ENCODE measurements at regions not wholly inside any gene's neighbourhood (a gene's known extent, or its start where the extent isn't known, plus 50 kb on each side); places are given as distances from the start of the nearest gene placed in this dataset.

- DNase-seq, result no peak
Observed at GRCh38 chr1:25055324-25055780, 125.3 kb upstream of the RUNX3 start.

- no peak for DNase-seq
Observed at GRCh38 chr1:25054526-25055323, 124.6 kb upstream of the RUNX3 start.

DNA sequence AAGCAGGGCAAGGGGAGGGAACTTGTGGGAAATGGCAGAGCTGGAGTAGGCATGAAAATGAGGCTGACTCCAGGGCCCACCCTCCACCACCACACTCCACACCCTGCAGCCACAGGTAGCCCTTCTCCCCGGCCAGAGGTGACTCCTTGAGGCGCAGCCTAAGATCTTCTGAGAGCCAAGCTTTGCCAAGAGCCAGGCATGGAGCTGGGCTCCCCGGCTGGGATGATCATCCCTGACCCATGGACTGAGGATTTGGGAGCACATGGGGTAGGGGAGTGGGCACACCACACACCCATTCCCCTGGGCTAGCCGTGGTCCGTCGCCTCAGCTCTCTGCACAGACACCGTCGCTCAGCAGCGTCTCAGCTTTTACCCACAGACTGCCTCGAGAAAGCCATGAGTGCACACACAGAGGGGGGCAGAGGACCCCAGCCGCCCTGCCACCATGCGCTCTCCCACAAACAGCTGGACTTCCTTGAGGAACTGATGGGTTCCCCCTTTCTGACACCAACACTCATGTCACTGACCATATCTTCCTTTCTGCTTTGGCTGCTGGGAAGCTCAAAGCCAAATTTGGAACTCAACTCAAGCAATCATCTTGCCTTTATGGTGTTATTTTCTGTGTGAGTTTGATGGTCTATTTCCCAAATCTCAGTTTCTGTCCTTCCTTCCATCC lies 123.6 kb upstream of the RUNX3 start:
- DNase-seq, result no peak

- no peak for DNase-seq
Observed at GRCh38 chr1:25051906-25052305, 121.8 kb upstream of the RUNX3 start.

GRCh38 chr1:25051504-25051903 lies 121.4 kb upstream of the RUNX3 start:
- no peak for DNase-seq

DNA sequence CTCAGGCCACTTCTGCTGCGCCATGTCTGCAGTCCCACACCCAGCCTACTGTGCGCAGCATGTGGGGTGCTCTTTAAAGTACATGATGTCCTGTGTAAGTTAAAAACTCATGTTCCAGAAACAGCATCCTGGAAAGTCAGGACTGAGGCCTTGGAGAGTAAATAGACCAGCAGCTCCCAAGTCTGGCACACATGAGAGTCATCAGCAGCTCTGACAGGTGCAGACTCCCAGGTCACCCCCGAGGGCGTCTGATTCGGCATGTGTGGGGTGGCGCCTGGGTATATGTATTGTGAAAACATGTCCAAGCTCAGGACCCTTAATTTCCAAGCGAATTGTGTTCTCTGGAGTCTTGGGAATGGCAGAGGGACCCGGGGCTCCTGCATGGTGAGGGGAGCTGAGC lies 120.1 kb upstream of the RUNX3 start:
- no peak for DNase-seq

DNA sequence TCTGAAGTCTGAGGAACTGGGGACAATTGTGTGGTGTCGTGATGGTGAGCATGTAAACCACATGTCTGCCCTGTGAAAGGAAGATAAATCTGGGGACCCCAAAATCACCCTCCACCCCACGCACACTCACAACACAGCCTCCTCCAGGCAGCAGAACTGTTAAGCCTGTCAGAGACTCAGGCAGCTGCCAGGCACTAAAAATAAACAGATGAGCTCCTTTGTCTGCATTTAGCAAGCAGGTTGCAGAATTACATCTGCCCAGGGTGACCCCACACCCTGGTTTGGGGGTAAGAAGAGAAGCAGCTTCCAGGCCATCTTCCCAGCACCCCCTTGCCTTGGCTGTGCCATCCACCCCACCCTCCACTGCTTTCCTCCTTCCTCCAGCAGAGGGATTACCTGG lies 119.1 kb upstream of the RUNX3 start:
- DNase-seq, result no peak

DNA sequence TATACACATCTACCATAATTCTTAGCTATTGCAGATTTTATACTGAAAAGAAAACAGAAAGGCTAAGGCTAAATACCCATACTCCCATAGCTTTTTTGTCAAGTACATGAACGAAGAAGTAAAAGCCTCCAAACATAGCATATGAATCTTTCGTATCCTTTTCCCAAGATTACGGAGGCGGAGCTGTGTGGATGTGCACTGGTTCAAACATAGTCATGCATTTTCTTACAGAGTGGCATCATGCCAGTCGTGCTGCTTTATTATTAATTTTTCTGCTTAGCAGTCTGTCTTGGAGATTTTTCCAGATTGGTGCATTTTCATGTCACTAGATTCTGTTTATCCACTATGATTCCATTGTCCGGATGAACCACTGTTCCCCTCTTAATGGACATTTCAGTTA lies 118.7 kb upstream of the RUNX3 start:
- no peak for DNase-seq

GRCh38 chr1:25047506-25048240 lies 117.6 kb upstream of the RUNX3 start:
- DNase-seq, result no peak

DNA sequence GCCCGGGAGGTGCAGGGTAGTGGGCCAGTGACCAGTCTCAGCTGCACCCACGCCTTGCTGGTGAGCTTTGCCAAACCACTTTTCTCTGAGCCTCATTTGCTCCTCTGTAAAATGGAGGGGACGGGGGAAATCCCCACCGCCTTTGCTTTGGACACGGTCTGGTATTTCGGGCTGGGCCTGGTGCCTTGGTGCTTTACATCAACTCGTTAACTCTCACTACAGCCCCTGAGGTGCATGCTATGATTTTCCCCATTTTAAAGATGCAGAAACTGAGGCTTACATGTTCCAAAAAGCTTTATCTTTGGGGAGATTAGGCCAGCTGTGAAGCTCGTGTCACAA lies 116.1 kb upstream of the RUNX3 start:
- no peak for DNase-seq

- no peak for DNase-seq
Observed at GRCh38 chr1:25045480-25046193, 115.6 kb upstream of the RUNX3 start.

DNA sequence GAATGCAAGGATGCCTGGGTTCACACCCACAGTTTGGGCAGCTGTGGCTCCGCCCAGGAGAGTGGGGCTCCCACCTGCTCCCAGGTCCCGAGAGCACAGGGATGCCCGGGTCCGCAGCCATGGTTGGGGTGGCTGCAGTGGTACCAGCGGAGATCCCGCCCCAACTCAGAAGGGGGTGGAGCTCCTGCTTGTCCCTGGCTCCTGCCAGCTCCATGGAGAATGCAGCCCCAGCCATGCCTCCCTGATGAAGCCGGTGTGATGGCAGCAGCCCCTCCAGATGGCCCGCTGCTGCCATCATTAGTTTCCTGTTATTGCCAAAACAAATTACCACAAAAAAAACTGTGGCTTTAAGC lies 113.1 kb upstream of the RUNX3 start:
- no peak for DNase-seq

DNA sequence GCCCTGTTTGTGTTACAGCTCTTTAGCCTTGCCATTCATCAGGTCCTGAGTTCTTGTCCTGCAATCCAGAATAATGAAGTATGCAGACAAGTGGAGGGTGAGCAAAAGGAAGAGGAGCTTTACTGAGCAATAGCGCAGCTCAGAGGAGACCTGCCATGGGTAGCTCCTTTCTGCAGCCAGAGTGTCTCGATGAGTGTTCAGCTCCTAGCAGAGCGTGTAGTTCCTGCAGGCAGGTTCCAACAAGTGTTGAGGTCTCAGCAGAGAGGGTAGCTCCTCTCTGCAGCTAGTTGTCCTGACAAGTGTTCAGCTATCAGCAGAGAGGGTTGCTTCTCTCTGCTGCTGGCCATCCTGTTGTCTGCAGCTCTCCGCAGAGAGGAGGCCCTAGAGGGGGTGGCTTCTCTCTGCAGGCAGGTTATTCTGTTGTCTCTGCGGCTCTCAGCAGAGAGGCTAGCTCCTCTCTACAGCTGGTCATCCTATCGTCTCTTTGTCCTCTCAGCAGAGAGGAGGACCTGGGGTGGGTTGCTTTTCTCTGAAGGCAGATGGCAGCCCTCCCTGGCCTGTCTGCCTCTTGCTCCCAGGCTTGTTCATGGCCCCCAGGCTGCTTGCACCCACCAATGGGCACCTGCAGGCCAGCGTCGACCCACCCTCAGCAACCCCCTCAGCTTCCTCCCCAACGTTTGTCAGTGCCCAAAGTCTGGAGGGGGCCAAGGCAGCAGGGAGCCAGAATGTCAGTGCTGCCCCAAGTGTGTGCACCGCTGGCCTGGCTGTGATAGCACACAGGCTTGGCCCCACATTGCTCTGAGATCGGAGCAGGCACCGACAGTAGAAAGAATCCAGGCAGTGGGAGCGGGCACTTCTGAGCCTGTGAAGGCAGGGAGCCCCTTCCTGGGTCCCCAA lies 112.5 kb upstream of the RUNX3 start:
- no peak for DNase-seq

- DNase-seq, result no peak
Observed at GRCh38 chr1:25041916-25042315, 111.8 kb upstream of the RUNX3 start.

DNA sequence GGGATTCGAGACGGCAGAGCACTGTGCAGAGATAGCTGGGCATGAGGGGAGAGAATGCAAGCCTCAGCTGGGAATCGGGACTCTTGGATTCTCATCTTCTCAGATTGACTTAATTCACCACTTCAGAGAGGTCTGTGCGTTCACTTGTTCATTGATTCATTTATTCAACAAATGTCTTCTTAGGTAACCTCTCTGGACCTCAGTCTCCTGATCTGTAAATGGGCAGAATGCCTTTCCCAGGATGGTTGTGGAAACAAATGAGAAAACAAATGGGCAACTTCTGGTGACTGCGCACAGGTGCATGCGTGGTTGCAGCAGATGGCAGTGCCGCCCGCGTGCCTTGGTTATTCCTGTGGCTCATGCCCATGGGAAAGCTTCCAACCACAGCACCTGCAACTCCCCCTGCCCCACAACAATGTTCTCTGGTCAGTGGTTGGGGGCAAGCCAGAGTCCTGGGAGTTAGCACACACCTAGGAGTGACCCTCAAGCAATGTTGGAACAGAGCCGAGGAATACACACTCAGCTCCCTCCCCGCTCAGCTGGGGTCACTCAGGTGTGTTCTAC lies 110.1 kb upstream of the RUNX3 start:
- DNase-seq, result no peak

DNA sequence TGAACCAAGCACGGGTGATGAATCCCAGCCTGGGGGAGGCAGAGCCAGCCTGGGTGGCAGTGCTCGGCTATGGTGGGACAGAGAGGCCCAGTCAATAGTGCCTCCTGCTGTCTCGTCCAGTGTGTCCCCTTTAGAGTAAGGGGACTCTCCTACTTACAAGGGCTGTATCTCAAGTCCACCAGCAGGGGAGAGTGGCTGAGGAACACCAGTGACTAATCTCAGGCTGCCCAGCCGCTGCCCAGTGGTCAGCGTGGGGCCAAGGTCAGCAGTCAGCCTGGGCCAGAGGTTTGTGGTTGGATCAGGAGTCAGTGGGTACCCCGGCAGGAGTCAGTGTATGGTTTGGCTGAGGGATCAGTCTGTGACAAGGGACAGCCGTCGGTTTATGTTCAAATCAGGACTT lies 109.2 kb upstream of the RUNX3 start:
- DNase-seq, result no peak

DNA sequence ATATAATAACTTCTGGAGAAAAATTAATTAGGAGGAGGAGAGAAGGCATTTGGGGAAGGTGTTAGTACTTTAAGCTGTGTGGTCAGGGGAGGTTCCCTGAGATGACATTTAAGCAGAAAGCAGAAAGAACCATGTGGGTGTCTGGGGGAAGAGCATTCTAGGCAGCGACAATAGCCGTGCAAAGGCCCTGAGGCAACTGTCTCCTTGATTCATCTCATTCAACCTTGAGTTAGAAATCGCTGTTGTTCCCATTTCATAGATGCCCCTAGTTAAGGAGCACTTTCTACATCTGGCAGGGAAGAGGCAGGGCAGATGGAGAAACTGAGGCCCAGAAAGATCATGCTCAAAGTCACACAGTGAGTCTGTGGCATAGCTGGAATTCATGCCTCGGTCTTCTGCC lies 108.6 kb upstream of the RUNX3 start:
- DNase-seq, result no peak

GRCh38 chr1:25037174-25038074 lies 107.3 kb upstream of the RUNX3 start:
- peak; percentile 38 for DNase-seq

DNA sequence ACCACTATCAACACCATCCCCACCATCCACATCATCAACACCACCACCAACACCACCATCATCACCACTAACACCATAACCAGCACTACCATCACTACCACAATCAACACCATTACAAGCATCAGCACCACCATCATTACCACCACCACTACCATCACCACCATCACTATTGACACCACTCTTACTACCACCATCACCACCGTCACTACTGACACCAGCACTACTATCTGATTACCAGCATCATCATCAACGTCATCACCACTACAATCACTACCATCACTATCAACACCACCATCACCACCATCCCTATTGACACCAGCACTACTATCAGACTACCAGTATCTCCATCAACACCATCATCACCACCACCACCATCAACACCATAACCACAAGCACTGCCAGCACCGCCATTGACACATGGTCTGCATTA lies 106.1 kb upstream of the RUNX3 start:
- DNase-seq, result no peak

- DNase-seq, result no peak
Observed at GRCh38 chr1:25035523-25036116, 105.5 kb upstream of the RUNX3 start.
